RWPE1 (cell line): ENCODE measurements at regions not wholly inside any gene's neighbourhood (a gene's known extent, or its start where the extent isn't known, plus 50 kb on each side); places are given as distances from the start of the nearest gene placed in this dataset.
"Not testable (repeated sequence)": the region's sequence is repeated elsewhere in the genome, so short reads cannot be mapped to it uniquely, and the experiment has no call there.

Experiments used
- CTCF ChIA-PET: fragments of 350-600 bp; sonication (Branson Sonifier 250); formaldehyde crosslinking; extraction: SDS; loops from one replicate; lab custom pipeline; 2021; lab: Yijun Ruan, JAX
- POLR2A ChIA-PET: fragments of 400-600 bp; formaldehyde crosslinking; extraction: SDS; loops from one replicate; lab custom pipeline; 2020; ENCODE audit warnings: antibody characterized with exemption; ENCODE audit not compliant: low non-redundant PET; lab: Yijun Ruan, JAX
- DNase-seq: peaks from one replicate; pipeline ENCODE4 v3.0.0; 2012; ENCODE audit warnings: low spot score
- H3K27ac ChIP-seq: fragments of 450-650 bp; 2 replicates; pipeline ENCODE4 v1.5.1; 2017
- TF ChIP-seq, protein P1 (sequence below): fragments of 450-650 bp; conservative IDR thresholded peaks from 2 replicates; pipeline ENCODE4 v1.5.1; 2017; ENCODE audit warnings: low read depth, mild to moderate bottlenecking

GRCh38 chr5:38789777-38790176, 56.0 kb upstream of the OSMR start:
- no peak overlapping the region for H3K27ac ChIP-seq
- DNase-seq: no peak
- TF ChIP-seq, protein P1, sequence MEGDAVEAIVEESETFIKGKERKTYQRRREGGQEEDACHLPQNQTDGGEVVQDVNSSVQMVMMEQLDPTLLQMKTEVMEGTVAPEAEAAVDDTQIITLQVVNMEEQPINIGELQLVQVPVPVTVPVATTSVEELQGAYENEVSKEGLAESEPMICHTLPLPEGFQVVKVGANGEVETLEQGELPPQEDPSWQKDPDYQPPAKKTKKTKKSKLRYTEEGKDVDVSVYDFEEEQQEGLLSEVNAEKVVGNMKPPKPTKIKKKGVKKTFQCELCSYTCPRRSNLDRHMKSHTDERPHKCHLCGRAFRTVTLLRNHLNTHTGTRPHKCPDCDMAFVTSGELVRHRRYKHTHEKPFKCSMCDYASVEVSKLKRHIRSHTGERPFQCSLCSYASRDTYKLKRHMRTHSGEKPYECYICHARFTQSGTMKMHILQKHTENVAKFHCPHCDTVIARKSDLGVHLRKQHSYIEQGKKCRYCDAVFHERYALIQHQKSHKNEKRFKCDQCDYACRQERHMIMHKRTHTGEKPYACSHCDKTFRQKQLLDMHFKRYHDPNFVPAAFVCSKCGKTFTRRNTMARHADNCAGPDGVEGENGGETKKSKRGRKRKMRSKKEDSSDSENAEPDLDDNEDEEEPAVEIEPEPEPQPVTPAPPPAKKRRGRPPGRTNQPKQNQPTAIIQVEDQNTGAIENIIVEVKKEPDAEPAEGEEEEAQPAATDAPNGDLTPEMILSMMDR: no peak
- ChIA-PET POLR2A (no interaction called here), CTCF (no interaction called here)

DNA sequence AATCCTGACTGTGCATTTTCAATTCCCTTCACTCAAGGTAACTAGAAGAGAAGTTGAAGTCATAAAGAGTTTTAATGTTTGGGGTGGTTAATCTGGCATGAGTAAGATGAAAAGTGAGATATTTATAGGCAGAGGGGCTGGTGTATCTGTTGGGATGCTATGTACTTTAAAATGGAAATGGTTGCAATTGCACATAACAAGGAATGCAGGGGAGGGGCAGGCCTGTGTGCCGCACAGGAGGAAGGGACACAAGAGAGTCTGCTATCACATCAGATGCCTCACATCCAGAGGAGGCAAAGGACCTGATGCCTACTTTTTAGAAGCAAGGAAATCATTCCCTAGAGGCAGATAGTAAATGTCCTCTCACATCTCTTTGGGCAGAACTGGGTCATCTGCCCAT, 55.5 kb upstream of the OSMR start:
- TF ChIP-seq, protein P1: no peak
- no peak for DNase-seq
- ChIA-PET POLR2A (no interaction called here), CTCF (no interaction called here)
- no peak overlapping the region for H3K27ac ChIP-seq

- ChIA-PET CTCF (no interaction called here), POLR2A (no interaction called here)
- DNase-seq: no peak
- no peak overlapping the region for H3K27ac ChIP-seq
- TF ChIP-seq, protein P1: no peak
These were observed 54.9 kb upstream of the OSMR start for GRCh38 chr5:38790891-38791290.

DNA sequence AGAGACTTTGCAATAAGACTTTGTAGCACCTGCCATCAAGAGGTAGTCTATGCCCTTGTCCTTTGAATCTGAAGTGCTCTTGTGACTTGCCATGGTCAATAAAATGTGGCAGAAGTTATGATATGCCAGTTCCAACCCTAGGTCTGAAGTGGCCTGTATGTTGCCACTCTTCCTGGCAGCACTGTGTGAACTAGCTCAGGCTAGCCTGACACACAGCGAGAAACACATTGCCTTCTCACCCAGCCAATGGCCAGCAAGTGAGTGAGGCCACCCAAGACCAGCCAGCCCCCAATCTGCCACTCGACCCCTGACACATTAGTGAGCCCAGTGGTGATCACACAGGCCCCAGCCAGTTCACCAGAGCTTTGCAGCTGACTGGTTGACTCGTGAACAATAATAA, 52.7 kb upstream of the OSMR start:
- no peak overlapping the region for H3K27ac ChIP-seq
- no peak for DNase-seq
- TF ChIP-seq, protein P1: no peak
- ChIA-PET CTCF (interaction anchor here (0.5 kb wide), 1 partner anchor 14 kb away, joined by 5 read pairs; no protein-coding TSS in a partner anchor), POLR2A (no interaction called here)

DNA sequence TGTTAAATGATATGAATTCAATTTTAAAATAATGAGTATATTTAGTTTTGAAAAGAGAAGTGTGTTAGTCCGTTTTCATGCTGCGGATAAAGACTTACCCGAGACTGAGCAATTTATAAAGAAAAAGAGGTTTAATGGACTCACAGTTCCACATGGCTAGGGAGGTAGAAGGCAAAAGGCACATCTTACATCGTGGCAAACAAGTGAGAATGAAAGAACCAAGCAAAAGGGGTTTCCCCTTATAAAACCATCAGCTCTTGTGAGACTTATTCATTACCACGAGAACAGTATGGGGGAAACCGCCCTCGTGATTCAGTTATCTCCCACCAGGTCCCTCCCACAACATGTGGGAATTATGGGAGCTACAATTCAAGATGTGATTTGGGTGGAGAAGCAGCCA, 51.8 kb upstream of the OSMR start:
- POLR2A ChIA-PET, DNase-seq, H3K27ac ChIP-seq: not testable (repeated sequence)
- CTCF ChIA-PET: interaction anchor here (1.3 kb wide), 1 partner anchor 16 kb away, joined by 3 read pairs; no protein-coding TSS in a partner anchor

GRCh38 chr5:38794986-38795385, 50.8 kb upstream of the OSMR start:
- CTCF ChIA-PET: interaction anchor here (1.3 kb wide), 1 partner anchor 15 kb away, joined by 3 read pairs; no protein-coding TSS in a partner anchor

More at GRCh38 chr5:38794986-38795385, 50.8 kb upstream of the OSMR start:
- POLR2A ChIA-PET: no interaction called here
- TF ChIP-seq, protein P1: no peak
- DNase-seq: no peak
- no peak overlapping the region for H3K27ac ChIP-seq
